Fibroblast of lung (primary cell): ENCODE measurements at regions not wholly inside any gene's neighbourhood (a gene's known extent, or its start where the extent isn't known, plus 50 kb on each side); places are given as distances from the start of the nearest gene placed in this dataset.

ENCODE experiments used
- EZH2 ChIP-seq: IDR thresholded peaks from 2 replicates; pipeline ENCODE4 v1.5.1; 2012; ENCODE audit warnings: low read length, control low read depth, mild to moderate bottlenecking; ENCODE audit errors: missing control alignments
- TF ChIP-seq, protein P1 (sequence below), 2 donors: IDR thresholded peaks in 1 of 2; conservative IDR thresholded peaks in 1 of 2; 1 replicate in 1 of 2; 2 replicates in 1 of 2; pipeline ENCODE4 v1.5.1; 2011 to 2012; ENCODE audit warnings: low read length in 2 of 2, control low read depth in 1 of 2, inconsistent platforms in 1 of 2, low read depth in 1 of 2, mild to moderate bottlenecking in 1 of 2

DNA sequence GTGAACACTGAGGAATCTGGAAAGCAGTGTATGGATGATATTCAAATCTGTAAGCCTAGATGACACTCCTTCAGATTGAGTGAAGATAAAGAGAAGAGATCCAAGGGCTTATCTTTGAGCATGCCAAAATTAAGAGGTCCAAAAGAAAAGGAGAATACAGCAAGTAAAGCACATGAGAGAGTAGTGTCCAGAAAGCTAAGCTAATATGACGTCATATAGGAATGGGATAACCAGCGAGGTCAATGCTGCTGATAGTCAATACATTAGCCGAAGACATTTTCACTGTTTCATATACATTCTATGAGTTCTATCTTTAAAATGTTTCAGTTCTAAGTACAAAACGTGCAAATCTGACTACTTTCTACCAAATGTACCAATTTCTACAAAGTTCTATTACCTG, 975.8 kb downstream of the TLE4 start:
- TF ChIP-seq EZH2 = no peak
- TF ChIP-seq, protein P1, sequence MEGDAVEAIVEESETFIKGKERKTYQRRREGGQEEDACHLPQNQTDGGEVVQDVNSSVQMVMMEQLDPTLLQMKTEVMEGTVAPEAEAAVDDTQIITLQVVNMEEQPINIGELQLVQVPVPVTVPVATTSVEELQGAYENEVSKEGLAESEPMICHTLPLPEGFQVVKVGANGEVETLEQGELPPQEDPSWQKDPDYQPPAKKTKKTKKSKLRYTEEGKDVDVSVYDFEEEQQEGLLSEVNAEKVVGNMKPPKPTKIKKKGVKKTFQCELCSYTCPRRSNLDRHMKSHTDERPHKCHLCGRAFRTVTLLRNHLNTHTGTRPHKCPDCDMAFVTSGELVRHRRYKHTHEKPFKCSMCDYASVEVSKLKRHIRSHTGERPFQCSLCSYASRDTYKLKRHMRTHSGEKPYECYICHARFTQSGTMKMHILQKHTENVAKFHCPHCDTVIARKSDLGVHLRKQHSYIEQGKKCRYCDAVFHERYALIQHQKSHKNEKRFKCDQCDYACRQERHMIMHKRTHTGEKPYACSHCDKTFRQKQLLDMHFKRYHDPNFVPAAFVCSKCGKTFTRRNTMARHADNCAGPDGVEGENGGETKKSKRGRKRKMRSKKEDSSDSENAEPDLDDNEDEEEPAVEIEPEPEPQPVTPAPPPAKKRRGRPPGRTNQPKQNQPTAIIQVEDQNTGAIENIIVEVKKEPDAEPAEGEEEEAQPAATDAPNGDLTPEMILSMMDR (conservative IDR thresholded peaks at IDR 0.05 in 1 of 2, IDR thresholded peaks at IDR 0.05 in 1 of 2; ENCODE audit: low read depth in 1 of 2, low read length in 2 of 2) = no peak
